Esophagus muscularis mucosa (tissue), 4 donors: ENCODE measurements at regions not wholly inside any gene's neighbourhood (a gene's known extent, or its start where the extent isn't known, plus 50 kb on each side); places are given as distances from the start of the nearest gene placed in this dataset.

Experiments
- DNase-seq: peaks from one replicate; pipeline ENCODE4 v3.0.0-alpha.2; 2017; ENCODE audit errors: extremely low spot score
- H3K27ac ChIP-seq, 4 donors: fragments of 200-600 bp; sonication (generic); replicated peaks in 1 of 4; 1 replicate in 3 of 4; 2 replicates in 1 of 4; pipeline ENCODE4 v1.5.1; 2016 to 2019; ENCODE audit warnings: mild to moderate bottlenecking in 1 of 4
- H3K27me3 ChIP-seq, 4 donors: fragments of 200-600 bp; sonication (generic); one replicate each; pipeline versions ENCODE4 v1.5.1 to v1.6.0; 2016 to 2019
- H3K36me3 ChIP-seq, 4 donors: fragments of 200-600 bp; sonication (generic); one replicate each; pipeline ENCODE4 v1.5.1; 2016 to 2019
- H3K4me1 ChIP-seq, 4 donors: fragments of 200-600 bp; sonication (generic); one replicate each; pipeline ENCODE4 v1.5.1; 2016 to 2019
- H3K4me3 ChIP-seq, 4 donors: fragments of 200-600 bp; sonication (generic); 1 replicate in 2 of 4; 2 replicates in 2 of 4; pipeline ENCODE4 v1.5.1; 2016 to 2019; ENCODE audit warnings: mild to moderate bottlenecking in 4 of 4, moderate library complexity in 1 of 4
- H3K9me3 ChIP-seq, 4 donors: fragments of 200-600 bp; sonication (generic); 1 replicate in 3 of 4; 2 replicates in 1 of 4; pipeline ENCODE4 v1.5.1; 2016 to 2019
- EP300 ChIP-seq: sonication (generic); formaldehyde crosslinking; IDR thresholded peaks from one replicate; pipeline ENCODE4 v1.6.1; 2017; ENCODE audit warnings: antibody characterized with exemption
- POLR2A ChIP-seq: fragments of 450-650 bp; IDR thresholded peaks from one replicate; pipeline ENCODE4 v1.6.1; 2017; ENCODE audit warnings: antibody characterized with exemption, moderate library complexity, mild to moderate bottlenecking, low read depth
- POLR2AphosphoS5 ChIP-seq, 2 donors: sonication (generic); formaldehyde crosslinking; IDR thresholded peaks; one replicate each; pipeline ENCODE4 v1.6.1; 2017; ENCODE audit warnings: antibody characterized with exemption in 2 of 2
- WGBS: methylation state at CpG from one replicate; pipeline ENCODE4 v1.1.5; 2018; 5-methylcytosine and 5-hydroxymethylcytosine counted together
- intact Hi-C: fragments of 100-400 bp; cut with DNase I; formaldehyde crosslinking; loops from one replicate; pipeline ENCODE4 v1.15.1; 2023
- TF ChIP-seq, protein P1 (sequence below), 3 experiments: fragments of 200-600 bp in 2 of 3; fragments of 450-650 bp in 1 of 3; sonication (generic) in 2 of 3; IDR thresholded peaks; one replicate each; pipeline ENCODE4 v1.5.1; 2017 to 2019; ENCODE audit warnings: antibody characterized with exemption in 3 of 3, mild to moderate bottlenecking in 2 of 3, moderate library complexity in 1 of 3

DNA sequence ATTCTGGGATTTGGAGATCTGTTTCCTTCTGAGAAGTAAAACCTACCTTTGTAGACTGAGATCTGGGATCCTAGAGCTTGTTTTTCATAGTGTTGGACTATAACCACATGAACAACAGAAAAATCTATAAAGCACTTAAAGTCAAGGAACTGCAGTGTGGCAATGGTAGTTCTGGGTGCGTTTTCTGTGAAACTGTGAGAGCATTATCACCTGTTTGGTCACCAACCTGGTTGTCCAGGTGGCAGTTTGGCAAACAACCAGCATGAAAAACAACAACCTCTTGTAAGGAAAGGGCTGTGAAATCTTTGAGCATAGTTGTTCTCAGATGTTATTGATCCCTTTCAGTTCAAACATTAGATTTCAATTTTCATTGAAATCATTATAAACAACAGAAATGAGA is 215.8 kb upstream of the CITED2 start:
- intact Hi-C loops: loop anchor here (2.0 to 5.0 kb wide), 2 partner anchors 53 to 215 kb away; partner anchors contain the start of gene CITED2
- TF ChIP-seq EP300 (no peak), POLR2A (no peak), POLR2AphosphoS5 (IDR thresholded peaks at IDR 0.05) (no peak)
- TF ChIP-seq, protein P1, sequence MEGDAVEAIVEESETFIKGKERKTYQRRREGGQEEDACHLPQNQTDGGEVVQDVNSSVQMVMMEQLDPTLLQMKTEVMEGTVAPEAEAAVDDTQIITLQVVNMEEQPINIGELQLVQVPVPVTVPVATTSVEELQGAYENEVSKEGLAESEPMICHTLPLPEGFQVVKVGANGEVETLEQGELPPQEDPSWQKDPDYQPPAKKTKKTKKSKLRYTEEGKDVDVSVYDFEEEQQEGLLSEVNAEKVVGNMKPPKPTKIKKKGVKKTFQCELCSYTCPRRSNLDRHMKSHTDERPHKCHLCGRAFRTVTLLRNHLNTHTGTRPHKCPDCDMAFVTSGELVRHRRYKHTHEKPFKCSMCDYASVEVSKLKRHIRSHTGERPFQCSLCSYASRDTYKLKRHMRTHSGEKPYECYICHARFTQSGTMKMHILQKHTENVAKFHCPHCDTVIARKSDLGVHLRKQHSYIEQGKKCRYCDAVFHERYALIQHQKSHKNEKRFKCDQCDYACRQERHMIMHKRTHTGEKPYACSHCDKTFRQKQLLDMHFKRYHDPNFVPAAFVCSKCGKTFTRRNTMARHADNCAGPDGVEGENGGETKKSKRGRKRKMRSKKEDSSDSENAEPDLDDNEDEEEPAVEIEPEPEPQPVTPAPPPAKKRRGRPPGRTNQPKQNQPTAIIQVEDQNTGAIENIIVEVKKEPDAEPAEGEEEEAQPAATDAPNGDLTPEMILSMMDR (IDR thresholded peaks at IDR 0.05): no peak
- Histone ChIP-seq H3K27me3 (no peaks in the 10 kb centered on the region), H3K9me3 (no peaks in the 10 kb centered on the region), H3K27ac (peak overlapping the region; percentile 83 to 86 (median 83)), H3K4me1 (peaks cover 35 to 79% (median 71%) of the 10 kb centered on the region in 4 donors), H3K4me3 (no peak overlapping the region), H3K36me3 (no peaks in the 10 kb centered on the region)
- DNase-seq: peak; percentile 39
- 88% methylated on average over 1 of the region's 1 CpG for WGBS

DNA sequence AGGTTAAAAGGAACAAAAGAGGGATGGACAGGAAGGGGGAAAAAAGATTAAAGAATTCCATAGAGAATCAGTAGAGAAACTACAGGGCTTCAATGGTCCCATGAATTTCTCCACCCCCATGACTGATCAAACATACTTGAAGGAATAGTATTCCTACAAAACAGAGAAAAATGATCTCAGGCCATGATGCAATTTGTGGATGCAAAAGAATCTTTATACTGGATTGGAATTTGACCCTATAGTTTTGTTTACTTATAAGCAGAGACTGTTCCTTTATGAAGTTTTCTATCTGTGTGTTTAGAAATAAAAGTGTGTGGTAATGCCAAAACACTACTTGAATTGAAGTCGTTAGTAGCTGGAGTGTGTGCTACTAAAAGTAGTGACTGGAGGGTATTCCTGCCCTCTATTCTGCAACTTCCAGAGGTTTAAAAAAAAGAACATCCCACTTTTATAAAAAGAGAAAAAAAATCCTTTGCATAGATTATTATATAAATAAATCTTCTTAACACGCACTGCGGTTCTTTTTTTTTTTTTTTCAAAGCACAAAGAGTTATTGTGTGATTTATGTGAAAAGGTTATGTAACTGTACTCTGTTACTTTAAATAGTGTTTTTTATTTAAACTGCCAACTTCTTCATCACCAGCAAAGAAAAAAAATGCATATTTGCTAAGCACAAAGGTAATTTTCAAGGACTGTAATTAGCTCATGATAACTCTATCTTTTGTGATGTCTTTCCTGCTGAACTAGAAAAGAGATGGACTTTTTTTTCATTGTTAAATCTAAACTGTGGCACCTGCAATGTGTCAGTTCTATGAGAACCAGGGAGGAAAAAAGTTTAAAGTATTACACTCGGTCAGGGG is 214.5 kb upstream of the CITED2 start:
- Histone ChIP-seq H3K9me3 (no peaks in the 10 kb centered on the region), H3K27me3 (no peaks in the 10 kb centered on the region), H3K36me3 (no peaks in the 10 kb centered on the region), H3K4me1 (peaks cover 35 to 66% (median 58%) of the 10 kb centered on the region in 4 donors), H3K27ac (peak overlapping the region; percentile 83 to 86 (median 83)), H3K4me3 (peak overlapping the region in 2 of 4 donors; percentile 13 to 20)
- 22% methylated on average over 4 of the region's 4 CpGs for WGBS
- TF ChIP-seq, protein P1 (IDR thresholded peaks at IDR 0.05): no peak
- TF ChIP-seq POLR2A: no peak
- TF ChIP-seq POLR2AphosphoS5 (IDR thresholded peaks at IDR 0.05): no peak
- TF ChIP-seq EP300: no peak
- intact Hi-C loops: no loop called here
- DNase-seq: no peak

DNA sequence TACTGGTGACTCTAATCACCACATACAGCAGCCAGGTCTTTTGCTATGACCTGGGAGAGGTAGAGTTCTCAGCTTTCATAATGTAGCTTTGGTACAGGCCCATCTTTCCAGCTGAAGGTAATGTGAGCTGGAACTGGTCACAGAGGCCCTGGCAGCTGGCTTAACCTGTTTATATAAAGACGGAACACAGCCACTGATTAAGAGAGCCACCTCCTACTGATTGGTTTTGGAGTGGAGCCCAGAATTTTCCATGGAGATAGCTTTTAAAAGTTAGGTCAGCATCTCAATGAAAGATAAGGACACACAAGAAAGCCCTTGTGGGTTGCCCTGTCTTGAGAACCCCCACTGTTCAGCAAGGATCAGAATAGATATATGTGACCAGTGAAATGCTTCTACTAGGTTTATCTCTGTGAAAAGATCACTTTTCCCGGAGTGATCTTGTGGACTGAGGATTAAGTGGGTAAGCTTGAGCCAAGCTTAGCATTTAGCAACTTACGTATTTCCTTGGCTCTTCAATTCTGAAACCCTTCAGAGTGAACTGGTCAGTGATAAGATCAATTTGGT is 213.7 kb upstream of the CITED2 start:
- DNase-seq: peak; percentile 62
- peak overlapping the region; percentile 83 to 86 (median 83) for H3K27ac ChIP-seq
- WGBS: 25% methylated on average over 3 of the region's 3 CpGs
- H3K4me1 ChIP-seq: peaks cover 35 to 58% (median 55%) of the 10 kb centered on the region in 4 donors
- intact Hi-C loops: no loop called here
- H3K36me3 ChIP-seq: no peaks in the 10 kb centered on the region
- TF ChIP-seq POLR2A: no peak
- no peak for TF ChIP-seq EP300
- TF ChIP-seq, protein P1 (IDR thresholded peaks at IDR 0.05): no peak
- TF ChIP-seq POLR2AphosphoS5 (IDR thresholded peaks at IDR 0.05): no peak
- H3K9me3 ChIP-seq: no peaks in the 10 kb centered on the region
- no peaks in the 10 kb centered on the region for H3K27me3 ChIP-seq
- H3K4me3 ChIP-seq: no peak overlapping the region

DNA sequence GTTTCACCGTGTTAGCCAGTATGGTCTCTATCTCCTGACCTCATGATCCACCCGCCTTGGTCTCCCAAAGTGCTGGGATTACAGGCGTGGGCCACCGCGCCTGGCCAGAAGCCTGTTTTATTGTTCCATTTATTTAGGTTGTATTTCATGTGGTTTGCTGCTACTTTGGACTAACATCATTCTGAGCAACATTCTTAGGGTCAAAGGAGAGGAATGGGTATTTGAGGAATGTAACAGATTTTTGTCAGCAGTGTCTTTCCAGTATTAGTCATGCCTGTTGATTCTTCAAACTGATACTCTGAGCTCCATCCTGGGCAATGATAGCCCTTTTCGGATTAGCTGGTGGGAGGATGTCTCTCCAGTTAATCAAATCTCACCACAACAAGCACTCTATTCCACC is 213.0 kb upstream of the CITED2 start:
- WGBS: 82% methylated on average over 6 of the region's 6 CpGs
- Histone ChIP-seq H3K4me1 (peaks cover 35 to 52% (median 48%) of the 10 kb centered on the region in 4 donors), H3K27ac (peak overlapping the region; percentile 83 to 86 (median 83)), H3K4me3 (no peak overlapping the region), H3K27me3 (no peaks in the 10 kb centered on the region), H3K9me3 (no peaks in the 10 kb centered on the region), H3K36me3 (no peaks in the 10 kb centered on the region)
- intact Hi-C loops: no loop called here
- TF ChIP-seq POLR2AphosphoS5 (IDR thresholded peaks at IDR 0.05) (no peak), EP300 (no peak), POLR2A (no peak)
- TF ChIP-seq, protein P1 (IDR thresholded peaks at IDR 0.05): no peak
- DNase-seq: no peak
